GM18861 (cell line): ENCODE measurements at regions not wholly inside any gene's neighbourhood (a gene's known extent, or its start where the extent isn't known, plus 50 kb on each side); places are given as distances from the start of the nearest gene placed in this dataset.
A peak's percentile ranks its signal among the peaks of the same experiment; 100 is the strongest.

Experiments used
- ATAC-seq: cut with Tn5 transposase; IDR thresholded peaks from one replicate; pipeline ENCODE4 v1.9.1; 2021; ENCODE audit not compliant: unreplicated experiment

- ATAC-seq, result no peak
Measured at GRCh38 chr18:73261923-73262322, 394.1 kb upstream of the NETO1 start.

DNA sequence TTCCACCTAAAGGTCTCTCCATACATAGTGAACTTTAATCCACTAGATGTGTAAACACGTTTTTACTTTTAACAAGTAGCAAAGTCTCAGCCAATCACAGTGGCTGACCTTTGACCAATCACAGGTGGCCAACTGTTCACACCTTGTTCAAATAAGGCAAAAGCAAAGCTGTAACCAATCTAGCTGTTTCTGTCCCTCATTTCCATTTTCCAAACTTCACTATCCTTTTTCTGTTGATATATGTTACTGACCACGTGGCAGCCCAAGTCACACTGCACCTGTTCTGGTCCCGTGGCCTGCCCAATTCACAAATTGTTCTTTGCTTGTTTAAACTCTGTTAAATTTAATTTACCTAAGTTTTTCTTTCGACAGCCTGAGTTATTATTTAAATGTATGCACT lies 393.5 kb upstream of the NETO1 start:
- ATAC-seq, result no peak

DNA sequence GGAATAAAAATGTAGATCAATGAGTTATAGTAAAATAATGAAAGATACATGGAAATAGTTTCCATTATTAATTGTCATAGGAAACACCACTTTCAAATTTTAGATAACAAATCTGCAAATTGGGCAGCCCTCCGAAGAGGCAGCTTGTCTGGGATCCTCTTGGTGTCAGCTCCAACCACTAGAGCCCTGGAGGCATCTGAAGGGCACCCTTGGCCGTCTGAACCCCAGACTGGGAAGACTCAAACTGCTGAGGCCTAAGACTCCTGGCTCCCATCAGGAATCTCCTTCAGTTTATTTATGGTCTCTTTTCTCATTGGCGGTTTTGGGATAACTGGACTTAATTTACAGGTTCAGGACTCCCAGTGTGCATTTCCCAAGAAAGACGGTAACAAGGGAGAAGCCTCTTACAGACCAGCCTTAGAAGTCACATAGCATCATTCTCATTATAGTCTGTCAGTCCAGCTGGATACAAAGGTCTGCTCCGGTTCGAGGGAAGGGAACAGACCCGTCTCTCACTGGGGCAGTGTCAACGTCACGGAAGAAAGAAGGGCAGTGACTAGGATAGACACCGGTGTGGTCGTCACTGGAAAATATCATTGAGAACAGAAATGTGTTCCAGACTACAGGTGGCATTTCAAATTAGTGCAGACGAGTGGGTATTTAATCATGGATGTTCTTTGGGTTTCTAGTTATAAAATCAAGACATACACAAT lies 390.7 kb upstream of the NETO1 start:
- ATAC-seq, result no peak

DNA sequence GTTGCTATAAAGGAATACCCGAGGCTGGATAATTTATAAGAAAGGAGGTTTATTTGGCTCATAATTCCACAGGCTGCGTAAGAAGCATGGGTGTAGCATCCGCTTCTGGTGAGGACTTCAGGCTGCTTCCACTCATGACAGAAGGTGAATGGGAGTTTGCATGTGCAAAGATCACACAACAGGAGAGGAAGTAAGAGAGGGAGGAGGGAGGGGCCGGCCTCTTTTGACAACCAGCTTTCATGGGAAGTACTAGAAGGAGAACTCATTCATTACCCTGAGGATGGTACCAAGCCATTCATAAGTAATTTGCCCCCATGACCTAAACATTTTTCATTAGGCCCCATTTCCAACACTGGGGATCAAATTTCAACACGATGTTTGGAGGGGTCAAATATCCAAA lies 386.8 kb upstream of the NETO1 start:
- no peak for ATAC-seq

GRCh38 chr18:73249030-73249429 lies 381.2 kb upstream of the NETO1 start:
- no peak for ATAC-seq

DNA sequence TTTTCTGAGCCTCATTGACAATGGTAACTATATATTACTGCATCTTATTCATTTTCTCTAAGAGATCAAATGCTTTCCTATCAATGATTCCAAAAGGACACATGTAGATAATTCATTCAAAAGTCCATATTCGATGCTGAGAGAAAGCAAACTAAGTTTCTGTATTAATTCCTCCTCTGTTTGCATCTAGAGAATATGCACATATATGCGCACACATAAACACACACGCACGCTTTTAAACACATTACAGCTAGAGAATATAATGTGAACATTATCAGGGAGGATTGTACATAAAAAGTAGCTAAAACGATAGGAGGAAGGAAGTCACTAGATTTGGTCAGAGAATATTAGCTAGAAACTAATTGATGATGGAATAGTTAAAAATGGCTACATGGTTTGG lies 379.0 kb upstream of the NETO1 start:
- ATAC-seq, result no peak

DNA sequence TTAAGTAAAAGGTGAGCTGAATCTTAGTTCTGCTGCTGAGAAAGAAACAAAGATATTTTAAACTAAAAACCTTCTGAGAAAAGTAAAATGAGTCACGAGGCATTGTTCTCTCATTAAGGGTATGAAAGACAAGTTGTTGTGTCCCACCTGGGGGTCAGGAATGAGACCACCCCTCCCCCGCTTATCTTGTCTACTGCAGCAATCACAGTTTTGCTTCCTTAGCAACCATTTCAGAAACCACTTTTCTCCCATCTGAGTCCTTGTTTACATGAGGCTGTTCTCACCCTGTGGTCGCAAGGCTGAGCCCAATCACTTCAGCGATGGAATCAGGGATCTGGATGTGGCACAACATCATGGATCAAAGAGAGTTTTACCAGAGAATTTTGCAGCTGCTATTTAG lies 377.6 kb upstream of the NETO1 start:
- ATAC-seq, result no peak

DNA sequence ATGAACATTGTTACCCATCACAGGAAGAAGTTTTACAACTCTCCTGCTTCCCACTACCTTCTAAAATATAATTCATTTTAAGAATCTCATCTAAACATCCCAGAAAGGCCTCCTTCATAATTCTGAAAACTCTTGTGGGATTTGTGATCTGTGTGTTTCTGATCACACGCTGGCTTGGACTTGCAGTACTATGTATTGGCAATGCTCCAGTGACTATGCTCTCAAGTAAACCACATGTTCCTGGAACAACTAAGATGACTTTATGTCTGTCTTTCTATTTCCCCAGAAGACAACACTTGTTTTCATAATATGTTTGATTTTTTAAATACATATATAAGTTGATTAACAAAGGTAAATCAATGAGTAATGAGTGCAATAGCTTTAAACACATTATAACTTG lies 376.6 kb upstream of the NETO1 start:
- ATAC-seq, result no peak

GRCh38 chr18:73240899-73241298 lies 373.1 kb upstream of the NETO1 start:
- ATAC-seq, result no peak

- ATAC-seq, result no peak
Measured at GRCh38 chr18:73235921-73236320, 368.1 kb upstream of the NETO1 start.

- ATAC-seq, result peak; percentile 90
Measured at GRCh38 chr18:73235491-73235890, 367.7 kb upstream of the NETO1 start.

- peak; percentile 79 for ATAC-seq
Measured at GRCh38 chr18:73232933-73233332, 365.1 kb upstream of the NETO1 start.

- ATAC-seq, result no peak
Measured at GRCh38 chr18:73220663-73221062, 352.9 kb upstream of the NETO1 start.

- no peak for ATAC-seq
Measured at GRCh38 chr18:73218293-73218692, 350.5 kb upstream of the NETO1 start.

DNA sequence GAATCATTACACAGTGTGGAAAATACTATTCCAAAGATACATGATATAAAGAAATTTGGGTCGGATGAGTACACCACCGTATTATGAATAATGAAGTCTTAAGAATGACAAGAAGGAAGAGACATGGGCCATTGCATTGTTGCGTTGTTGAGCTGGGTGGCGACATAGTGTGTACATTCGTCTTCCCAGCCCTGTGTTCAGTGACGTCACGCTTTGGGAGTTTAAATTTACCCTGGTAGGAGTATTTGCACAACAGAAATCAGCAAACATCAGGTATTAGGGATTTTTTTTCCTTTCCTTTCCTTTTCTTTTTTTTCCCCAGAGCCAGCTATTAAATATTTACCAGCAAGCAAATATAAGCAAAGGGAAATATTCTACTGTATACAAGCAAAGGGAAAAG lies 347.2 kb upstream of the NETO1 start:
- ATAC-seq, result no peak

- ATAC-seq, result no peak
Measured at GRCh38 chr18:73212442-73212841, 344.7 kb upstream of the NETO1 start.

GRCh38 chr18:73201940-73202339 lies 334.2 kb upstream of the NETO1 start:
- ATAC-seq, result no peak

DNA sequence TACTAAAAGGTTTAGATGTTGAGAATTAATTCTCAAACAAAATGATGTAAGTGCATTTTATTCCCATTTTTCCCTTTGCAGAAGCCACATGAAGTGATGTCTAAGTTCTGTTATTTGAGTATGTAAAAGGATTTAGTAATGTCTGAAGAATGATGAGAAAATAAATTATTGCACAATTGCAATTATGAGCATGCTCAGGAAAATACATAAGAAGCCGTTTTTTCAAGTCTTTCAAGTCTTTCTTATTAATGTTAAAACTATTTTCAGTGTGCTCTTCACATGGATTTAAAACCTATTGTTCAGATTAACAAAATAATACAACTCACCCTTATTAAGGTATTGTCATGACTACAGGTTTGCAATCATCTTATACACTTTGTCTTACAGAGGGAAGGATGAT lies 331.4 kb upstream of the NETO1 start:
- ATAC-seq, result no peak

DNA sequence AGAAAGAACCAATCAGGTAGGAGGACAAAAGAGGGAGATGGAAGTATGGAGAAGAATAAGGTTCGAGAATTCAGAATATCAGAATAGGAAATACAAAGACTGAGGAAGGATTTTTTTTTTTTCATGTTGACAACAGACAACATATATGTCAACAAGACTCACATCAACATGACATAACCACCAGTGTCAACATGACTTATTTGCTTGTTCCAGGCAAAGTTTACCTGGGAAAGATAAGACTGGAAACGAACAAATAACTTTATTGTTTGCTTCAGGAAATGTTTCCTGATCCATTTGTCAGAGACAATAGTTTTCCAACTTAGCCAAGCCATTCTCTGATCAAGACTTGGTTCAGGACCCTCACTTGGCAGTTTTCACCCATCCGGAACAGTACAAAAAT lies 321.9 kb upstream of the NETO1 start:
- ATAC-seq, result no peak

DNA sequence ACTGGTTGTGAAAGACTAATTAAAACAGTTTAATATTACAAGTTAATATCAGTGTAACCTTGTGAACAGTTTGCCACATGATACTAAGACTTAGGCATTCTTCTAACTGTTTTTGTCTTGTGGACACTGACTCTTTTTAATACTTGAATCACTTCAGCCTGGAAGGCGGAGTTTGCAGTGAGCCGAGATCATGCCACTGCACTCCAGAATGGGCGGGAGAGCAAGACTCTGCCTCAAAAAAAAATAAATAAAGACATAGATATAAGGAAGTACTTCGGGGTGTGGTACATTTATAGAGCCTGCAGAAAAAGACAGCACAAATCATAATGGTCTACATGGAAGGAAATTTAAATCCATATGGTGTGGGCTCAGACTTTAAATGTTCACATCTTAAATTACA lies 300.4 kb upstream of the NETO1 start:
- ATAC-seq, result no peak

DNA sequence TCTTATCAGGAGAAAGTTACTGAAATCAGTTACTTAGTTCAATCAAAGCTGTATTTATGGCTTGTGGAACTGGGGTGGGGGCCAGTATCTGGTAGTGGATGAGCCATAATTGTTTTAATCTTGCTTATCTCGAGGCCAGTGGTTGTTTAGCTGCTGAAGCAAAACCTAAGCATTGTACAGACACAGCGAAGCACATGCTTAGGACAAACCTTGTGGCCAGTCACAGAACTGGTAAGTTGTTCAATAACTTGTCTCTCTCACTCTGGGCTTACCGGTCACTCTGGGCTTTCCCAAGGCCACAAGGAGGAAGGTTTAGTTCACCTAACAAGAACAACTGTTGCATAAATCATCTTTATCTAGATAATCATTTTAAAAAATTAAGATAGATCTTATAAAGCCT lies 296.6 kb upstream of the NETO1 start:
- ATAC-seq, result no peak

GRCh38 chr18:73163236-73163635 lies 295.4 kb upstream of the NETO1 start:
- no peak for ATAC-seq

GRCh38 chr18:73156117-73156516 lies 288.3 kb upstream of the NETO1 start:
- ATAC-seq, result no peak
